ENCODE measurements at regions not wholly inside any gene's neighbourhood (a gene's known extent, or its start where the extent isn't known, plus 50 kb on each side); places are given as distances from the start of the nearest gene placed in this dataset.
"Not testable (repeated sequence)": the region's sequence is repeated elsewhere in the genome, so short reads cannot be mapped to it uniquely, and the experiment has no call there.

DNA sequence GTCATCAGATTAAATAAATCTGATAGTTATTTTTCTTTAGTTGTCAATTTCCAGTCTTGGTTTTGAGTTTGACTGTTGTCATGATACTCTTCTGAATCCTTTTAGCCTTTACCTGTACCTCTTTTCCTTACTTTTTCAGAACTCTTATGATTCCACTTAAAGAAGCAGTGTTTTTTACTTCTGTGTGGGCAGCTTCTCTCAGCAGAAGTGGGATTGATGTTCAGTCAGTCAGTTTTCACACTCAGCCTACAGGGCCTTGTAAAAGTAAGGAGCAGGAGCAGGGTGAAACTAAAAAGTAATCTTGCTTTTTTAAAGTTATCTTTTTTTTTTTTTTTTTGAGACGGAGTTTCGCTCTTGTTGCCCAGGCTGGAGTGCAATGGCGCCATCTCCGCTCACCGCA, 75.1 kb downstream of the HAUS1 start:
- DNase-seq (ENCODE audit: low read depth), result no peak

DNA sequence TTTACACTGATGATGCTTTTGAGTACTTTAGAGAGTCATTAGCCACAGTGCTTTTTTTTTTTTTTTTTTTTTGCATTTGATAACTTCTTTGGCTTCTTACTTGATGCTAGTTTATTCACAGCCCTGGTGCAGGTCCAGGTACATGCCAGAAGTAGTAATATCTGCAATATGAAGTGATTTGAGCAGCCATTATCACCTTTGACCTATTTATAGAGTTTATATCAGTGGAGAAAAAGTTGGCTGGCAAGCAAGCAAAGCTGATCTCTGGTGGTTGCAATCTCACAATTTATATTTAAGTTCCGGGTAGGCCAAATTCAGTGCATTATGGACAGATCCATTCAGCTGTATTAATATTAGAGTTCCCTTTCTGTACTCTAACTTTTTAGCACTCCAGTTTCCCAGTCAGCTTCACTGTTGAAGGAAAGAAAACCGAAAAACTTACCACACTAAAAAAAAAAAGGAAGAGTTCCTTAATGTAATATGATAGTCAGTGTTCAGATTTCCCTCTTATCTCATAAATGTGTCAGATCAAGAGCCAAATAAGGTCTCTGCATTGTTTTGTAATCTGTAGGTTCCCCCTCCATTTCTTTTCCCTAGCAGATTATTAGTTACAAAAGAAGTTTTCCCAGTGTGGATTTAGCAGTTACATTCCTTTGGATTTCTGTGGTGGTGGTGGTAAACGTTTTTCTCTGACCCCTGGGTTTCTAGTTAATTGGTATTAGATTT, 78.6 kb downstream of the HAUS1 start:
- peak; percentile 59 for DNase-seq (ENCODE audit: low read depth)

DNA sequence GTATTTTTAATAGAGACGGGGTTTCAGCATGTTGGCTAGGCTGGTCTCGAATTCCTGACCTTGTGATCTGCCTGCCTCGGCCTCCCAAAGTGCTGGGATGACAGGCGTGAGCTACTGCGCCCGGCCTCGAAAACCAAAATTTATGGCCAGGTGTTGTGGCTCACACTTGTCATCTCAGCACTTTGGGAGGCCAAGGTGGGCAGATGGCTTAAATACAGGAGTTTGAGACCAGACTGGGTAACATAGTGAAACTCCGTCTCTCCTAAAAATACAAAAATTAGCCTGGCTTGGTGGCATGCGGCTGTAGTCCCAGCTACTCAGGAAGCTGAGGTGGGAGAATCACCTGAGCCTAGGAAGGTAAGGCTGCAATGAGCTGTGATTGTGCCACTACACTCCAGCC, 80.1 kb downstream of the HAUS1 start:
- DNase-seq (ENCODE audit: low read depth), result not testable (repeated sequence)

DNA sequence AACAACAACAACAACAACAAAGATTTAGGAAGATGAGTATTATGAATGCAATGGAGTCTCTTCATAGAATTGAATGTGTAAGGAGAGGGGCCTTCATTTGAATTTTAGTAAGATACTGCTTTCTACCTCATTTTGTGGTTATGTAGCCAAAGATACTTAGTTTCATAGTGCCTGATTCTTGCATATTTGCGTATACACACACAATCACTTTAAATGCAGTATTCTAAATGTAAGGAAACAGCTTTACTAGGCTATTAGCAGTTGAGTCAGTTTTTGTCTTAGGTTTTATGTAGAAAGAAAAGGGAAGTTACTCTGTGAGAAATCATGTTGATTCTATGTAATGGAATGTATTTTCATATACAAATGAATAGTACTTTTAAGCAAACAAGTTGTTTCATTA, 80.5 kb downstream of the HAUS1 start:
- DNase-seq (ENCODE audit: low read depth), result no peak

DNA sequence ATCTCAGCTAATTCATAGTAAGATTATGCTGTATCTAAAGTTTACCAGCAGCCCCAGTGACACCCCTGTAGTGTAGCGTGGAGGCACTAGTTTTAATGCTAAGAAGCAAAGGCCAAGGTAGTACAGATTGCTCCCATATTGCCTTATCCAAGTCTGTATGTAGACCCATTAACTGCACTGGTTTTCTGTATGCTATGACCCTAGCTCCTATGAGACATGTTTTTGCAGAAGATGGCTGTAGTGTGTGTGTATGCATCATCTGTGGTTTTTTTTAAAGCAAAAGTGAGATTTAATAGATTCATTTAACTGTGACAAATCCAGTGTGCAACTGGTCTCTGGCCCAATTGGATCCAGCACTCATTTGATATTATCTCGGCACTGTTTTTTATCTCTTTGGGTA, 86.5 kb downstream of the HAUS1 start:
- no peak for DNase-seq (ENCODE audit: low read depth)

DNA sequence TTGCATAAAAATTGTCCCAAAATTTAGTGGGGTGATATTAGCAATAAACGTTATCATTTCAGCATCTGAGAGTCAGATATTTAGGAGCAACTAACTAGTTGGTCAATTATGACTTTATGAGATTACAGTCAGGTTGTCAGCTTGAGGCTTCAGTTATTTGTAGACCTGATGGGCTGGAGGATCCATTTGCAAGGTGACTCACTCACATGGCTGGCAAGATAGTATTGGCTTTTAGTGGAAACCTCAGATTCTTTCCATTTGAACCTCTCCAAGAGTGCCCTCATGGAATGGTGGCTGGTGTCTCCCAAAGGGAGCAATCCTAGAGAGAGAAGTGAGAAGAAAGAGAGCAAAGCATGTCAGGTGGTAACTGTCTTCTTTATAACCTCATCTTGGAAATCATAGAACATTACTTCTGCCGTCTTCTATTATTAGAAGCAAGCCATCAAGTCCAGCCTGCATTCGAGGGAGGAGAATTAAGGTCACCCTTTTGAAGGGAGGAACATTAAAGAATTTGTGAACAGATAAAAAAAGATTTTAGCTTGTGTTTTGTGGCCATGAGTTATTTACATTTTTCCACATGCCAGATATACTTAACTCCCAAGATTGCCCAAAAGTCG, 92.5 kb downstream of the HAUS1 start:
- DNase-seq (ENCODE audit: low read depth), result peak; percentile 25

DNA sequence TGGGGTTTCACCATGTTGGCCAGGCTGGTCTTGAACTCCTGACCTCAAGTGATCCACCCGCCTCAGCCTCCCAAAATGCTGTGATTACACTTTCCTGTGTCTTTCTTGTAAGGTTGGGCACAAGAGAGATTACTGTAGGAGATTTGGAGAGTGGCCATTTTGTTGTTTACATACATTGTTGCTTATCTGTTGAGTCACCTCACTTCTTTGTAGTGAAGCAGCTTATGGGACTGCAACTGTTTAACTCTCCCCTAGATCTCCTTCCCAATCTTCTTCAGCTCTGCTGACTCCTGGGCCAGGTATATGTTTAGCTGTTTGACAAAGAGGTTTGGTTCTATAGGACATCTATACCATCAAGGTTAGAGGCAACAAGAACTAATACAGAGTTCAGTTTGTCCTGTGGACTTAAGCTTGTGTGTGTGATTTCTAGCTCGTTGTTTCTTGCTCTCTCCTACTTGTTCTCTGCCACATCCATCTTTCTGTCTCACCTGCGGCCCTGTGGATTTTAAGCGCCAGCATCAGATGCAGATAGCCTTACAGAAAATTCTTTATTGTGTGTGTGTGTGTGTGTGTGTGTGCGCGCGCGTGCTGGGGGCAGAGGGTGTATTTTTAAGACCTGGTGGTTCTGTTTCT, 95.4 kb downstream of the HAUS1 start:
- DNase-seq (ENCODE audit: low read depth), result peak; percentile 81

DNA sequence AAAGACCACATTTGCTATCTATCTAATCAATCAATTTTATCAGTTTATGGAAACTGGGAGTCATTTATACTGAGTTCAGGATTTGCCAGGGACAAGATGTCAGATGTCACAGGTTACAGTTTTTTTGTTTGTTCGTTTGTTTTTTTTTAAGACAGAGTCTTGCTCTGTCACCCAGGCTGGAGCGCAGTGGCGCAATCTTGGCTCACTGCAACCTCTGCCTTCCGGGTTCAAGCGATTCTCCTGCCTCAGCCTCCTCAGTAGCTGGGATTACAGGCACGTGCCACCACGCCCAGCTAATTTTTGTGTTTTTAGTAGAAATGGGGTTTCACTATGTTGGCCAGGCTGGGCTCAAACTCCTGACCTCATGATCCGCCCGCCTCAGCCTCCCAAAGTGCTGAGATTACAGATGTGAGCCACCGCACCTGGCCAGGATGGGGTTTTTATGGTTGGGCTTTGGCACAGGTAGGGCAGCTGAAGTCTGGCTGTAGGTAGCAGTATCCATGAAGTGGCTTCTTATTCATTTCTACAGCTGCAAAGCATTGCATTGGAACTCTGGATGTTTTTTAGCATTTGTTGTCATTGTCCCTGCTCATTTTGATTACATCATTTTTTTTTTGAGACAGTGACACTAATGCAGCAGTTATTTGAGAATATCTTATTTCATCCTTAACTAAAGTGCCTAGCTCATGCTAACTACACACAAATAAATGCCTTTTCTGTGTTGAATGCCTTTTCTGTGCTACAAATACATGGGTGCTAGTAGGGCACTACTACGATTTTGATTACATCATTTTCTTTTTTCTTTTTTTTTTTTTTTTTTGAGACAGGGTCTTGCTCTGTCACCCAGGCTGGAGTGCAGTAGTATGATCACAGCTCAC, 96.2 kb downstream of the HAUS1 start:
- not testable (repeated sequence) for DNase-seq (ENCODE audit: low read depth)

DNA sequence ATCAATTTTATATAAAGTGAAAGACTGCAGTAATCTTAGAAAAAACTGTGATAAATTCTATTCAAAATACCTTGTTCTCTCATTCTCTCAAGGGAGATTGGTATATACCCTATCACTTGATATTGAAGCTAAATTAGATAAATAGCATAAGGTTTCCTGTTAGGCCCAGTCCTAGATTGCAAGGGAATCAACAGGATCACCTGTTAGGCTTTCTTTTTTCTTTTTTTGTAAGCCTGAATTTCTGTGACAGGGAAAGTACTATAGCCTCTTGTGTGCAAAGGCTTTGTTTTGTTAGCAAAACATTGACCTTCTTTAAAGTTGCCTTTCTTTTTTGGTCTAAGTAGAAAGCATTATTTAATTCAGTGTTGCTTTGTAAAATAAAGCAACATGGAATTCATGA, 100.0 kb downstream of the HAUS1 start:
- no peak for DNase-seq (ENCODE audit: low read depth)

DNA sequence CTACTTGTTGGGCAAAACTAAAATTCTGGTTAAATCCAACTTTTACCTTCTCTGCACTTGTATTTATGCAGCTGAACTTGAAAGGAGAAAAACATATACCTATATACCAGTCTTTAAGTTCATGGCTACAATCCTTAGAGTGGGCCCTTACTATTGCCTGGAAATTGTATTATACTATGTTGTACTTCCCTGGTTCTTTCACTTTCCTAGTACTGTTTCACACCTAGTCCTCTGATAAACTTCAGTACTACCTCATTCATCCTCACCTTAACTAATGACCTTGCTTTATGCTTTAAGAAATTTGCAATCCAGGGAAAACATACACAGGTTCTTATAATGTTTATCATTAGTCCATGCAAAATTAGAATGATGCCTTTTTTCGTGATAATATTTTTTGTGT, 103.8 kb downstream of the HAUS1 start:
- no peak for DNase-seq (ENCODE audit: low read depth)

DNA sequence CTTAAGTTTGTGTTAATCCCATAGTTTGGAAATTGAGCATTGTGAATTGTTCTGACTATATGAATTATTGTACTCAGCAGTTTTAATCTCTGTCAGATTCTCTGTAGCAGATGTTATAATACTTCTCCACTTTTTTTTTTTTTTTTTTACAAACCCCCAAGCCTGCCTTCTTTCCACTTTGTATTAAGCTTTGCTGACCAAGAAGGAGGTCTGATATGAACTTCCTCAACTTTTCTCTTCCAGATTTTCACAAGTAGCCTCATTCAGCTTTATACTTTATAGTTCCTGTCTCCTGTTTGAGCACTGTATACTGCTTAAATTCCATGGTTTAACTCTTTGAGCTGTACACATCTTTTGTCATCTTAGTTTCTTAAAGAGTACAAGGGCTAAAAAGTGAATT, 105.0 kb downstream of the HAUS1 start:
- DNase-seq (ENCODE audit: low read depth), result no peak

DNA sequence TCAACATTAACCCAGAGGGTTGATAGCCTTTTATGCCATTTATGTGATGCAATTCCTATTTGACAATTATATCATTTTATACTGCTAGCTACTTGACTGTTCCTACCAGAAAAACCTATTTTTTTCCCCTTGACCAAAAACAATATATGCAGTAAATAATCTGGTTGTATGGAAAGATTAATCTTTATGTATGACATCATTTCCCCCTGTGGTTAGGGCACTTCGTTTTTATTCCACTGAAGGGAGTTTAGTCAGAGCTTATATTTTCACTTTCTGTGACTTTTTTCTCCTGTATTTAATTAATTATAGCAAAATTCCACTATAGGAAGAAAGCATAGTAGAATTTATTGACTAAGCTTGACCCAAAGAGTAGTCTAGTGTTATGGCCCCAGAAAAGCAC, 107.6 kb downstream of the HAUS1 start:
- peak; percentile 40 for DNase-seq (ENCODE audit: low read depth)

DNA sequence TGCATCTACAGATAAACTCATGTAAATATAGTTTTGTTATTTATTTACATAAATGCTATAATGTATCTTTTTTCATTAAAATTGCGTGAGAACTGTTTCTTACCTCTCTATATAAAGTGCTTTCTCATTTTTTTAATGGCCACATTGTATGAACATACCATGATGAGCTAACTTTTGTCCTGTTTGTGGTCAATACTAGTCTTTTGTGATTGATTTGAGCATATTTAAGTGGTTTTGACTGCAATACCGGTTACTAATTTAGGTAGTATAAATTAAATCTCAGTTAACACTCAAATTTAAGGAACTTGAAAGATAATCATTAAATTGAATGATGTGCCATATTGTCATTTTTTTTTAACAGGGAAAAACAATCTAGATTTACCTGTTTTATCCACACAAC, 108.2 kb downstream of the HAUS1 start:
- DNase-seq (ENCODE audit: low read depth), result no peak

DNA sequence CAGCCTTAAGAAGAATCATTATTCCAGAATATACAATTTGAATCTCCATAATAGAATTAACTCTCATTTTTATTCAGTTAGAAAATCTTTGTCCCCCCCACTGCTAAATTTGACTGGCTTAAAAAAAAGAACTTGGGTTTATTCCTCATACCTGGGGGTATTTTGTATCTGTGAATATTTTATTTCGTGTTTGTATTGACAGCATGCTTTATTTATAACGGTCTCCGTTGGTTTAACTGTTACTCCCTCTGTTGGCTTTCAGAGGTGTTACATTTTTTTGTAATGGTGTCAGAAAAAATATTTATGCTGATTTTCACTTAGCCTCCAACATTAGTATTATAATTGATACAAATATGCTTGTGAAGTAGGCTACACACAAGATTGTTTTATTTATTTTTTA, 109.1 kb downstream of the HAUS1 start:
- DNase-seq (ENCODE audit: low read depth), result no peak

DNA sequence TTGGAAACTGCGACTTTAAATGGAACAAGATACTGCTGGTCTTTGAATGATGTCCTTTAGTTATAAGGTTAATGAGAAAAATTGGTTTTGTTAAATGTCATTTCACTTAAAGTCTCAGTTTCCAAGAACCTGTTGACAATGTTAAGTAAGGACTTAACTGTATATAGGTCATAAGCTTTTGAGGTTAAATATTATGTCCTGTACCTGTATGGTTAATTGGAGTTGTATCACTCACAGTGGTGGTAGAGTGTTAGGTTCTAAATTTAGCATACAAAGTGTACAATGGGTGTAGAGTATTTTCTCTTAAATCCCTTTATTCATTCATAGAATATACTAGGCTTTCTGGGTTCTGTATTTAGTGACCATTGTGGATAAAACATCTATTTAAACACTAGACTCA, 110.2 kb downstream of the HAUS1 start:
- DNase-seq (ENCODE audit: low read depth), result no peak

DNA sequence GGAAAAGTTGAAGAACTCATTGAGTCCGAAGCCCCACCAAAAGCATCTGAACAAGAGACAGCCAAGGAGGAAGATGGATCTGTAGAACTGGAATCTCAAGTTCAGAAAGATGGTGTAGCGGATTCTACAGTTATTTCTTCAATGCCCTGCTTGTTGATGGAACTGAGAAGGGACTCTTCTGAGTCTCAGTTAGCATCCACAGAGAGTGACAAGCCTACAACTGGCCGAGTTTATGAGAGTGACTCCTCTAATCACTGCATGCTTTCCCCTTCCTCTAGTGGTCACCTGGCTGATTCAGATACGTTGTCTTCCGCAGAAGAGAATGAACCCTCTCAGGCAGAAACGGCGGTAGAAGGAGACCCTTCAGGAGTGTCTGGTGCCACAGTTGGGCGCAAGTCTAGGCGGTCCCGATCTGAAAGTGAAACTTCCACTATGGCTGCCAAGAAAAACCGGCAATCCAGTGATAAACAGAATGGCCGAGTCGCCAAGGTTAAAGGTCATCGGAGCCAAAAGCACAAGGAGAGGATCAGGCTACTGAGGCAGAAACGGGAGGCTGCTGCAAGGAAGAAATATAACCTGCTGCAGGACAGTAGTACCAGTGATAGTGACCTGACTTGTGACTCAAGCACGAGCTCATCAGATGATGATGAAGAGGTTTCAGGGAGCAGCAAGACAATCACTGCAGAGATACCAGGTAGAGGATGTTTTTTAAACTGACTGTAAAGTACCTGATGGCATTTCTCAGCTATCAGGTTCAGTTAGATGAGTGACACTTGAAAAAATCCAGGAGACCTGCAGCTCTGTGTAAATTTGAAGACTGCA, 111.9 kb downstream of the HAUS1 start:
- DNase-seq (ENCODE audit: low read depth), result no peak

DNA sequence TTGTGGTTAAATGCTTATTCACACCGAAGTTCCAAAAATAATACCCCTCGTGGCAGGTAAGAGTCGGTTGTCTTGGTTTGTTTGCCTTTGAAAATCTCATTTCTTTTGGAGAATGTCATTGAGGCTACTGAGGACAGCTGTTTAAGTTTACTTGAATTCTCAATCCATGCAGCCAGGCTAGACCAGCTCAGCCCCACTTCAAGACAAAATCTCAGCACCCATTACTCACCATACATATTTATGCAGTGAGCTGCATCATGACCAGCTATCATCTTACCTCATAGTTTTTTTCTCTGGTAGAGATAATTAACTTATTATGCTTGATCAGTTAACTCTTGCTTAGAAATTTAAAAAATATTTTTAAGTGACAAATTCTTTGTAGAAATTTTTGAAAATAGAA, 115.9 kb downstream of the HAUS1 start:
- DNase-seq (ENCODE audit: low read depth), result peak; percentile 53

DNA sequence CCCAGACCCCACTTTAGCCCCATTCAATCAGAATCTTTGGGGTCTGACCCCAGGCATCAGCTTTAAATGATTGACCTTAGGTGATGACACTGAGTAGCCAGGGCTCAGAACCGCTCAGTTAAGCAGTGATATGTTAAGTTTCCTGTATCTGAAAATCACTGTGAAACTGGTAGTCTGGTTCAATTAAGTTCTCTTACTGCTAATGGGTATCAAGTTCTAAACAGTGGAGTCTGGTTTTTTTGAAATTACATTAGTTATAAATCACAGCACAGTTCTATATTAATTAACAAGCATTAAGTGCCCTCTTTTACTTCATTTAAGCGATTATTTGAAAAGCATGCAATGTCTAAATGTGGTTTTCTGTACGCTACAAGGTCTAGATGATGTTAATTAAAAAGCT, 117.9 kb downstream of the HAUS1 start:
- DNase-seq (ENCODE audit: low read depth), result no peak

DNA sequence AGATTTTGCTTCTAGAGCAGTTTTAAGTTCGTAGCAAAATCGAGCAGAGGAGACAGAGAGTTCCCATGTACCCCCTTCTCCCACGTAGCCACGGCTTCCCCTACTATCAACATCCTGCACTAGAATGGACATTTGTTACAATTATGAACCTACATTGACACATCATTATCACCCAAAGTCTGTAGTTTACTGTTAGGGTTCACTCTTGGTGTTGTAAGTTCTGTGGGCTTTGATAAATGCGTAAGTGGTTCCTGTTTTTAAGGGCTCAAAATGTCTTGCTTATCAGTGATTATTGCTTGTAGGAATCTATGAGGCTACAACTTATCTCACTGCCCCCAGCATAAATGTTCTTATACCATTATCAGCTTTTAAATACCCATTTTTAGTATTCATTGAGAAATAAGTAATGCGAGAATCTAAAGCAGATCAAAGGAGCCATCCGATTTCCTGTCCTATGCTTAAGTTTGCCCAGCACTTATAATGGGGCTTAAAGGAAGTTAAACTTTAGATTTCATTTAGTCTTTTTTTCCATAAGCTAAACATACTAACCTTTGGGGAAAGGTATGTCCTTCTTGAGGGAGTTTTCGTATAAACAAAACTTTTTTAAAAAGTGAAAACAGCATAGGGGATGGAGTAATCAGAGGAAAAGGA, 118.7 kb downstream of the HAUS1 start:
- peak; percentile 29 for DNase-seq (ENCODE audit: low read depth)

DNA sequence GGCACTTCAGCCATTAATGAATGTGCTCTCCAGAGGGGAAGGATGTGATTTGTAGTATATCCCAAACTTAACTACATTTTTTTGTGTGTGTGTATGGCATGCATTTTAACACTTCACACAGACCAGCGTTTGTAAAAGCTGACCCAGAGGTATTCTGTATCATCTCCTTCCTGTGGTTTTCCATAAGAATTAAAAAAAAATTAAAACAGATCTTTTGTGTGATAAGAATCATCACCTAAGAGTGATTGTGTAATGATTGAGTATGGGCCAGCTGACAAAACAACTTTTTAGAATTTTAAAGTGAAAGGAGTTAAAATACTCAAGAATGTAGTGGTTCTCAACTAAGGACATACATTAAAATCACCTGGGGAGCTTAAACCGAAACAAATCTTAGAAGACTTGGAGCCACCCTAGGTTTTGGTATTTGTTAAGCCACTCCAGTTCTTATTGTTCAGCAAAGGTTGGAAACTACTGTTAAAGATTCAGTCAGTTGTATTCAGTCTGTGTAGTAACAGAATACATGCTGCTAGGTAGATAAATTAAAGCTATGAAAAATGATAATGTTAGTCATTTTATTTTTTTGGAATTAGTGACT, 120.1 kb downstream of the HAUS1 start:
- DNase-seq (ENCODE audit: low read depth), result peak; percentile 13

DNA sequence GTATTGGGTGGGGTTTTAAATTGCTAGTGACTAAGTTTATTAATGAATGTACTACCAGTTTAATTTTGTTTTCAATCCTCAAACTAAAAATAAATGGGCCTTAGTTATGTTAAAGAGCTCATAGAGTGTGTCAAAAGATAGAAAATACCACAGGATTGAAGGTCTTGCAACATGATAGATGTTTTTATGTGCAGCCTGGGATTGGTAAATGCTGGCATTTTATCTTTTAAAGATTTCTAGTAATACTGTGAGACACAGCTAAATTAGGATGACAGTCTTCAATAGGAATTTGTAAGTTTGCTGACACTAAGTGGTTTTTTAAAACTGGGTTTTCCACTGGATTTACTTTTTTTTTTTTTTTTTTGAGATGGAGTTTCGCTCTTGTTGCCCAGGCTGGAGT, 122.3 kb downstream of the HAUS1 start:
- peak; percentile 80 for DNase-seq (ENCODE audit: low read depth)
